K562 (cell line): ENCODE measurements at regions not wholly inside any gene's neighbourhood (a gene's known extent, or its start where the extent isn't known, plus 50 kb on each side); places are given as distances from the start of the nearest gene placed in this dataset.

ENCODE experiments used
- ATAC-seq: fragments of 200-7000 bp; cut with Tn5 transposase; 3 replicates; pipeline ENCODE4 v1.9.1; 2020; ENCODE audit warnings: moderate library complexity
- BruUV-seq: library from RNA; stranded (reverse); fragments of 400-500 nt; replicated peaks from 2 replicates; lab custom pipeline; 2021; lab: Mats Ljungman, UMichigan
- CTCF ChIA-PET: fragments of 300-600 bp; formaldehyde crosslinking; extraction: SDS; loops from one replicate; lab custom pipeline; 2021; ENCODE audit warnings: low intra/inter-chr PET ratio; lab: Yijun Ruan, JAX
- POLR2A ChIA-PET: fragments of 300-600, 350-650 bp; sonication (Branson Sonifier 250); formaldehyde crosslinking; extraction: SDS; loops from one replicate; lab custom pipeline; 2021; ENCODE audit warnings: antibody characterized with exemption, inconsistent platforms; lab: Yijun Ruan, JAX
- DNase-seq, 4 experiments: peaks; one replicate each; pipeline versions ENCODE4 v3.0.0 to v3.0.0-alpha.2; 2011 to 2018; ENCODE audit warnings: low spot score in 3 of 4, mixed read lengths in 3 of 4; ENCODE audit errors: extremely low read depth in 1 of 4
- FAIRE-seq: peaks from 2 replicates; lab custom pipeline; 2011; peaks lifted over from hg19 to GRCh38; lab: Jason Lieb, UNC
- H2AFZ ChIP-seq: 2 replicates; pipeline ENCODE4 v1.6.0; 2011; ENCODE audit warnings: low read depth, low read length, control low read depth, inconsistent platforms
- H3K27ac ChIP-seq: fragments of 200-600 bp; 3 replicates; pipeline ENCODE4 v1.8.0; 2011; ENCODE audit warnings: low read depth, mild to moderate bottlenecking, control low read depth, inconsistent platforms, low read length, moderate library complexity, mixed read lengths; ENCODE audit errors: extremely low read depth
- H3K27me3 ChIP-seq, 2 experiments: fragments of 300-600 bp in 1 of 2; 2 replicates in 1 of 2; 3 replicates in 1 of 2; pipeline versions ENCODE4 v1.6.0 to v1.8.0; 2011; ENCODE audit warnings: inconsistent platforms in 2 of 2, low read length in 2 of 2, mild to moderate bottlenecking in 1 of 2, mixed read lengths in 1 of 2, moderate library complexity in 1 of 2; ENCODE audit not compliant: control insufficient read depth in 2 of 2, insufficient read depth in 2 of 2
- H3K36me3 ChIP-seq: fragments of 300-600 bp; 3 replicates; pipeline ENCODE4 v1.8.0; 2011; ENCODE audit warnings: mild to moderate bottlenecking, low read length, inconsistent platforms; ENCODE audit not compliant: control insufficient read depth, insufficient read depth
- H3K4me1 ChIP-seq, 2 experiments: fragments of 200-600 bp in 1 of 2; replicated peaks in 1 of 2; 2 replicates in 1 of 2; 3 replicates in 1 of 2; pipeline versions ENCODE4 v1.5.1 to v1.8.0; 2011; ENCODE audit warnings: inconsistent platforms in 2 of 2, low read length in 2 of 2, mild to moderate bottlenecking in 1 of 2, mixed read lengths in 1 of 2, moderate library complexity in 1 of 2; ENCODE audit not compliant: control insufficient read depth in 2 of 2, insufficient read depth in 2 of 2
- H3K4me2 ChIP-seq: 2 replicates; pipeline ENCODE4 v1.6.1; 2011; ENCODE audit warnings: low read length, control low read depth, inconsistent platforms, mixed read lengths; ENCODE audit not compliant: insufficient read depth
- H3K4me3 ChIP-seq: fragments of 200-600 bp; sonication (generic), shearing (Covaris generic); 2 replicates; pipeline ENCODE4 v1.5.1; 2016; ENCODE audit warnings: control low read depth, inconsistent platforms
- H3K79me2 ChIP-seq: fragments of 200-600 bp; 3 replicates; pipeline ENCODE4 v1.8.0; 2011; ENCODE audit warnings: low read length, inconsistent platforms; ENCODE audit not compliant: control insufficient read depth, insufficient read depth
- H3K9ac ChIP-seq, 2 experiments: 2 replicates each; pipeline versions ENCODE4 v1.6.0 to v1.6.1; 2011; ENCODE audit warnings: low read depth in 2 of 2, low read length in 2 of 2, control low read depth in 1 of 2, inconsistent platforms in 1 of 2, mild to moderate bottlenecking in 1 of 2, mixed read lengths in 1 of 2; ENCODE audit not compliant: insufficient read depth in 1 of 2
- H3K9me1 ChIP-seq: one replicate; pipeline ENCODE4 v1.6.0; 2011; ENCODE audit warnings: inconsistent platforms, mild to moderate bottlenecking, low read length, moderate library complexity; ENCODE audit not compliant: control insufficient read depth, insufficient read depth
- H3K9me3 ChIP-seq: replicated peaks from 2 replicates; pipeline ENCODE4 v1.5.1; 2011; ENCODE audit warnings: low read depth, low read length, inconsistent platforms; ENCODE audit not compliant: control insufficient read depth, insufficient read depth
- H4K20me1 ChIP-seq: replicated peaks from 2 replicates; pipeline ENCODE4 v1.6.1; 2011; ENCODE audit warnings: low read length, inconsistent platforms, mixed read lengths; ENCODE audit not compliant: control insufficient read depth, insufficient read depth
- ARID2 ChIP-seq: fragments of 450-650 bp; IDR thresholded peaks from 2 replicates; pipeline ENCODE4 v1.6.1; 2017; ENCODE audit warnings: antibody characterized with exemption, mild to moderate bottlenecking
- ATF1 ChIP-seq, 2 experiments: fragments of 450-650 bp in 1 of 2; IDR thresholded peaks; 2 replicates each; pipeline ENCODE4 v1.6.1; 2016; ENCODE audit warnings: missing compliant biosample characterization in 1 of 2, missing genetic modification characterization in 1 of 2
- CBFA2T2 ChIP-seq: fragments of 450-650 bp; conservative IDR thresholded peaks from 2 replicates; pipeline ENCODE4 v1.6.1; 2017; ENCODE audit warnings: mild to moderate bottlenecking
- ELF4 ChIP-seq: fragments of 450-650 bp; formaldehyde crosslinking; IDR thresholded peaks from 2 replicates; pipeline ENCODE4 v1.4.0; 2022; ENCODE audit warnings: missing genetic modification characterization
- EP400 ChIP-seq: fragments of 450-650 bp; IDR thresholded peaks from 2 replicates; pipeline ENCODE4 v1.6.1; 2017; ENCODE audit warnings: antibody characterized with exemption, mild to moderate bottlenecking, moderate library complexity
- ERF ChIP-seq: fragments of 450-650 bp; formaldehyde crosslinking; IDR thresholded peaks from 2 replicates; pipeline ENCODE4 v1.4.0; 2020; ENCODE audit warnings: mild to moderate bottlenecking, mixed read lengths
- KAT8 ChIP-seq: fragments of 450-650 bp; IDR thresholded peaks from 2 replicates; pipeline ENCODE4 v1.6.1; 2016; ENCODE audit warnings: low read depth, mild to moderate bottlenecking
- NFATC3 ChIP-seq: fragments of 450-650 bp; IDR thresholded peaks from 2 replicates; pipeline ENCODE4 v1.6.1; 2017; ENCODE audit warnings: mild to moderate bottlenecking
- NFIX ChIP-seq: fragments of 250-450 bp; sonication (Bioruptor Pico); IDR thresholded peaks from 2 replicates; pipeline ENCODE4 v1.4.0; 2020; ENCODE audit warnings: low read depth, mild to moderate bottlenecking, moderate library complexity
- NFRKB ChIP-seq: fragments of 450-650 bp; IDR thresholded peaks from 2 replicates; pipeline ENCODE4 v1.6.1; 2016; ENCODE audit warnings: low read depth
- OTX1 ChIP-seq: fragments of 450-650 bp; formaldehyde crosslinking; IDR thresholded peaks from 2 replicates; pipeline ENCODE4 v1.4.0; 2022; ENCODE audit warnings: mild to moderate bottlenecking
- PML ChIP-seq: IDR thresholded peaks from 2 replicates; pipeline ENCODE4 v1.6.1; 2012; ENCODE audit warnings: low read length, inconsistent platforms
- PTBP1 ChIP-seq: fragments of 200-400 bp; formaldehyde crosslinking; IDR thresholded peaks from 2 replicates; pipeline ENCODE4 v1.6.1; 2017; ENCODE audit warnings: low read depth, low read length
- SAFB ChIP-seq: fragments of 200-400 bp; formaldehyde crosslinking; IDR thresholded peaks from 2 replicates; pipeline ENCODE4 v1.6.1; 2017; ENCODE audit warnings: low read depth, low read length, borderline replicate concordance
- ZNF57 ChIP-seq: fragments of 450-650 bp; formaldehyde crosslinking; IDR thresholded peaks from 2 replicates; pipeline ENCODE4 v1.4.0; 2020; ENCODE audit warnings: mild to moderate bottlenecking, moderate library complexity
- WGBS: fragments of 100-300 bp; shearing (Covaris generic); methylation state at CpG from one replicate; pipeline ENCODE4 v1.1.6; 2016; ENCODE audit warnings: low coverage, mixed read lengths; ENCODE audit not compliant: insufficient coverage; ENCODE audit errors: missing lambda C conversion rate; 5-methylcytosine and 5-hydroxymethylcytosine counted together
- in situ Hi-C: fragments of 300-500 bp; cut with MboI; formaldehyde crosslinking; loops from 4 replicates; pipeline ENCODE4 v1.15.0; 2018; ENCODE audit warnings: inconsistent platforms, mixed read lengths
- intact Hi-C: fragments of 100-400 bp; cut with micrococcal nuclease; formaldehyde crosslinking; loops from 2 replicates; pipeline ENCODE4 v1.14.2; 2022
- TF ChIP-seq, protein P1 (sequence below), 2 experiments: fragments of 450-650 bp in 1 of 2; IDR thresholded peaks; 2 replicates each; pipeline ENCODE4 v1.6.1; 2011 to 2017; ENCODE audit warnings: low read depth in 2 of 2, antibody characterized with exemption in 1 of 2, borderline replicate concordance in 1 of 2, low read length in 1 of 2, mild to moderate bottlenecking in 1 of 2, mixed read lengths in 1 of 2; ENCODE audit not compliant: control insufficient read depth in 1 of 2
- TF ChIP-seq, protein P2 (sequence below): fragments of 250-450 bp; sonication (Bioruptor Pico); IDR thresholded peaks from 2 replicates; pipeline ENCODE4 v1.8.0; 2021; ENCODE audit warnings: mild to moderate bottlenecking, moderate library complexity
- TF ChIP-seq, protein P3 (sequence below): fragments of 450-650 bp; IDR thresholded peaks from 2 replicates; pipeline ENCODE4 v1.6.1; 2016; ENCODE audit warnings: mild to moderate bottlenecking

DNA sequence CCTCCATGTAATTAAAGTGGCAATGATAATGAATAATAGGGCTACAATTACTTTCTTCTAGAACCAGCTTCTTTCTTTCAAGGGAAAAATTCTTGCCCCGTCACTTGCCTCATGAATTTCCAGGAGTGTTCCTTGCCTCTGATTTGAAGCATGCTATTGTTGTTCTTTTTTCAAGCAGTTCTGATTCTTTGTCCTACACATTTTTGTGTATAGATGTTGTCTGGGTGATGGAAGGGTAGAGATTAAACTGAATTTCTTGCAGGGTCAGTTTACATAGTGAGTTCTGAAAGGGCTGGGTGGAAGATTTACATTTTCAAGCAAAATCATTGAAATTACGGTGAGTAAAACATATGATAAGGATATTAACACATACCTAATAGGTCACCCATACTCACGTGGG is 107.0 kb upstream of the TENM3 start (continued):
- TF ChIP-seq, protein P1, sequence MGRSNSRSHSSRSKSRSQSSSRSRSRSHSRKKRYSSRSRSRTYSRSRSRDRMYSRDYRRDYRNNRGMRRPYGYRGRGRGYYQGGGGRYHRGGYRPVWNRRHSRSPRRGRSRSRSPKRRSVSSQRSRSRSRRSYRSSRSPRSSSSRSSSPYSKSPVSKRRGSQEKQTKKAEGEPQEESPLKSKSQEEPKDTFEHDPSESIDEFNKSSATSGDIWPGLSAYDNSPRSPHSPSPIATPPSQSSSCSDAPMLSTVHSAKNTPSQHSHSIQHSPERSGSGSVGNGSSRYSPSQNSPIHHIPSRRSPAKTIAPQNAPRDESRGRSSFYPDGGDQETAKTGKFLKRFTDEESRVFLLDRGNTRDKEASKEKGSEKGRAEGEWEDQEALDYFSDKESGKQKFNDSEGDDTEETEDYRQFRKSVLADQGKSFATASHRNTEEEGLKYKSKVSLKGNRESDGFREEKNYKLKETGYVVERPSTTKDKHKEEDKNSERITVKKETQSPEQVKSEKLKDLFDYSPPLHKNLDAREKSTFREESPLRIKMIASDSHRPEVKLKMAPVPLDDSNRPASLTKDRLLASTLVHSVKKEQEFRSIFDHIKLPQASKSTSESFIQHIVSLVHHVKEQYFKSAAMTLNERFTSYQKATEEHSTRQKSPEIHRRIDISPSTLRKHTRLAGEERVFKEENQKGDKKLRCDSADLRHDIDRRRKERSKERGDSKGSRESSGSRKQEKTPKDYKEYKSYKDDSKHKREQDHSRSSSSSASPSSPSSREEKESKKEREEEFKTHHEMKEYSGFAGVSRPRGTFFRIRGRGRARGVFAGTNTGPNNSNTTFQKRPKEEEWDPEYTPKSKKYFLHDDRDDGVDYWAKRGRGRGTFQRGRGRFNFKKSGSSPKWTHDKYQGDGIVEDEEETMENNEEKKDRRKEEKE (IDR thresholded peaks at IDR 0.05; ENCODE audit: borderline replicate concordance in 1 of 2, control insufficient read depth in 1 of 2, low read depth in 2 of 2, low read length in 1 of 2): no peak
- TF ChIP-seq PTBP1 (no peak), OTX1 (no peak)

DNA sequence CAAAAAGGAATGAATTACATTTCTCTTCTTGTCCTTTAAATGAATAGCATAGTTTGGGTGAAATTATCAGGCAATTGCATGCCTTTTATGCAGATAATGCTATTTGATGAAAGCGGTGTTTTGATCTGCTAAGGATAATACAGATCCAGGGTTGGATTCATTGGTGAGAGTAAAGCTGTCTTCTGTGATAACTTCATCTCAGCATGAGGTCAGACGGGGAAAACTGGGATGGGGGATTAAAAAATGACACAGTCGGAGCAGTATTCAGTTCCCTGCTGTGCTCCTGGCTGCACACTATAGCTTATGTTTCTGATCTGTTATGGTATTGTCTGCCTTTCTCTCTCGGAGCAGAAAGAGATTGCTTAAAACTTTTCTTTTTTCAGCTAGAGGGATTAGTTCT is 105.9 kb upstream of the TENM3 start:
- no peaks in the 10 kb centered on the region for H3K36me3 ChIP-seq
- intact Hi-C loops: no loop called here
- in situ Hi-C loops: no loop called here
- no peaks in the 10 kb centered on the region for H3K9me3 ChIP-seq
- peaks cover 0 to 15% of the 10 kb centered on the region in 2 experiments; a peak in 2 of 5 replicates for H3K27me3 ChIP-seq
- no peak for DNase-seq
- CTCF ChIA-PET: no interaction called here
- no peaks in the 10 kb centered on the region for H4K20me1 ChIP-seq
- WGBS: 2% methylated on average over 4 of the region's 4 CpGs
- no peak overlapping the region for H3K4me2 ChIP-seq
- no peak overlapping the region for H3K27ac ChIP-seq
- ATAC-seq: no peak
- FAIRE-seq: no peak
- no peak overlapping the region for H3K4me3 ChIP-seq
- POLR2A ChIA-PET: interaction anchor here (0.8 kb wide), 1 partner anchor 14 kb away, joined by 3 read pairs; no protein-coding TSS in a partner anchor
- H3K4me1 ChIP-seq: no peaks in the 10 kb centered on the region
- no peak overlapping the region for H3K9ac ChIP-seq
- no peak overlapping the region for H2AFZ ChIP-seq
- H3K79me2 ChIP-seq: no peaks in the 10 kb centered on the region
- no peaks in the 10 kb centered on the region for H3K9me1 ChIP-seq
- BruUV-seq: no TSS peak
- TF ChIP-seq NFATC3 (no peak), CBFA2T2 (no peak), ERF (CRISPR knock-in tag) (no peak), ELF4 (no peak), SAFB (no peak), NFRKB (no peak), PML (no peak), KAT8 (no peak), ARID2 (no peak), ZNF57 (no peak), NFIX (CRISPR knock-in tag) (no peak), EP400 (no peak), ATF1 (CRISPR knock-in tag; IDR thresholded peaks at IDR 0.05) (no peak), ATF1 (tag; IDR thresholded peaks at IDR 0.05) (no peak)
- TF ChIP-seq, protein P2, sequence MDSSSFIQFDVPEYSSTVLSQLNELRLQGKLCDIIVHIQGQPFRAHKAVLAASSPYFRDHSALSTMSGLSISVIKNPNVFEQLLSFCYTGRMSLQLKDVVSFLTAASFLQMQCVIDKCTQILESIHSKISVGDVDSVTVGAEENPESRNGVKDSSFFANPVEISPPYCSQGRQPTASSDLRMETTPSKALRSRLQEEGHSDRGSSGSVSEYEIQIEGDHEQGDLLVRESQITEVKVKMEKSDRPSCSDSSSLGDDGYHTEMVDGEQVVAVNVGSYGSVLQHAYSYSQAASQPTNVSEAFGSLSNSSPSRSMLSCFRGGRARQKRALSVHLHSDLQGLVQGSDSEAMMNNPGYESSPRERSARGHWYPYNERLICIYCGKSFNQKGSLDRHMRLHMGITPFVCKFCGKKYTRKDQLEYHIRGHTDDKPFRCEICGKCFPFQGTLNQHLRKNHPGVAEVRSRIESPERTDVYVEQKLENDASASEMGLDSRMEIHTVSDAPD (CRISPR knock-in tag): no peak
- TF ChIP-seq, protein P3, sequence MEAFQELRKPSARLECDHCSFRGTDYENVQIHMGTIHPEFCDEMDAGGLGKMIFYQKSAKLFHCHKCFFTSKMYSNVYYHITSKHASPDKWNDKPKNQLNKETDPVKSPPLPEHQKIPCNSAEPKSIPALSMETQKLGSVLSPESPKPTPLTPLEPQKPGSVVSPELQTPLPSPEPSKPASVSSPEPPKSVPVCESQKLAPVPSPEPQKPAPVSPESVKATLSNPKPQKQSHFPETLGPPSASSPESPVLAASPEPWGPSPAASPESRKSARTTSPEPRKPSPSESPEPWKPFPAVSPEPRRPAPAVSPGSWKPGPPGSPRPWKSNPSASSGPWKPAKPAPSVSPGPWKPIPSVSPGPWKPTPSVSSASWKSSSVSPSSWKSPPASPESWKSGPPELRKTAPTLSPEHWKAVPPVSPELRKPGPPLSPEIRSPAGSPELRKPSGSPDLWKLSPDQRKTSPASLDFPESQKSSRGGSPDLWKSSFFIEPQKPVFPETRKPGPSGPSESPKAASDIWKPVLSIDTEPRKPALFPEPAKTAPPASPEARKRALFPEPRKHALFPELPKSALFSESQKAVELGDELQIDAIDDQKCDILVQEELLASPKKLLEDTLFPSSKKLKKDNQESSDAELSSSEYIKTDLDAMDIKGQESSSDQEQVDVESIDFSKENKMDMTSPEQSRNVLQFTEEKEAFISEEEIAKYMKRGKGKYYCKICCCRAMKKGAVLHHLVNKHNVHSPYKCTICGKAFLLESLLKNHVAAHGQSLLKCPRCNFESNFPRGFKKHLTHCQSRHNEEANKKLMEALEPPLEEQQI: no peak
